Stimulated activated CD4-positive, alpha-beta T cell treated with anti-CD3 and anti-CD28 coated beads, Interleukin-12 subunit alpha, Interleukin-12 subunit beta, amount 100 ng/mL, for 48 hours (primary cell): ENCODE measurements at regions not wholly inside any gene's neighbourhood (a gene's known extent, or its start where the extent isn't known, plus 50 kb on each side); places are given as distances from the start of the nearest gene placed in this dataset.

ENCODE experiments used
- DNase-seq, 3 donors: peaks; one replicate each; pipeline ENCODE4 v3.0.0-alpha.2; 2020; ENCODE audit warnings: low read depth in 2 of 3, low spot score in 1 of 3

DNA sequence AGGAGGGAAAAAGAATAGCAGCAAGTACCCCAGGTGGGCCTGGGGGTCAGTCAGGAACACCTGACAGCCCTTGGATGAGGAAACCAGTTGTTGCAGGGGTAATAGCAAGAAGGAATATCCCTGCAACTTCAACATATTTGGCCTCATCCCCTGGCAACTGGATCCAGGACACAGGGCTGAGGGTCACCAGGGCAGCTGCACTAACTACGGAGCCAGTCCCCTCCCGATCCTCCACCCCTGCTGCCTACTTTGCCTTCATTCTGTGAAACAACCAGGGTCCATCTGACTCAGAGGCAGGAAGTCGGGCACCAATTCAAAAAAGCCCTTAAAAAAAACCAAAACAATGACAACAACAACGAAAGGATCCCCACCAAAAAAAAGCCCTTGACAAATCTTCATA is 52.9 kb downstream of the FRMPD3 start:
- no peak for DNase-seq

- DNase-seq = no peak
Measured at GRCh38 chrX:107504006-107504405, 54.6 kb downstream of the FRMPD3 start.

DNA sequence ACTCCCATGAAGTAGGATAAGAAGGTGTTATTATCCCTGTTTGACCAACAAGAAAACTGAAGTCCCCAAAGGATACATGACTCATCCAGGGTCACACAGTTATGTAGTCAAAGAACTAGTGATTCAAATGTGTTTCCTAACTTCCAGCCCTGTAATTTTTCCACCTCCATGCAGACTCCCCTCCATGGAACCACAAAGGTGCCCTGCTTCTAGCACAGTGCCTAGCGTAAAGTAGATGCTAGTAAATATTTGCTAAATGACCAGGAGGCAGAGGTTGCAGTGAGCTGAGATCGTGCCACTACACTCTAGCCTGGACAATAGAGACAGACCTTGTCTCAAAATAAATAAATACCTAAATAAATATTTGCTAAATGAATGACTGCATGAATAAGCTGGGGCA is 55.8 kb downstream of the FRMPD3 start:
- DNase-seq = no peak

- DNase-seq = no peak
Measured at GRCh38 chrX:107506596-107507031, 57.2 kb downstream of the FRMPD3 start.

DNA sequence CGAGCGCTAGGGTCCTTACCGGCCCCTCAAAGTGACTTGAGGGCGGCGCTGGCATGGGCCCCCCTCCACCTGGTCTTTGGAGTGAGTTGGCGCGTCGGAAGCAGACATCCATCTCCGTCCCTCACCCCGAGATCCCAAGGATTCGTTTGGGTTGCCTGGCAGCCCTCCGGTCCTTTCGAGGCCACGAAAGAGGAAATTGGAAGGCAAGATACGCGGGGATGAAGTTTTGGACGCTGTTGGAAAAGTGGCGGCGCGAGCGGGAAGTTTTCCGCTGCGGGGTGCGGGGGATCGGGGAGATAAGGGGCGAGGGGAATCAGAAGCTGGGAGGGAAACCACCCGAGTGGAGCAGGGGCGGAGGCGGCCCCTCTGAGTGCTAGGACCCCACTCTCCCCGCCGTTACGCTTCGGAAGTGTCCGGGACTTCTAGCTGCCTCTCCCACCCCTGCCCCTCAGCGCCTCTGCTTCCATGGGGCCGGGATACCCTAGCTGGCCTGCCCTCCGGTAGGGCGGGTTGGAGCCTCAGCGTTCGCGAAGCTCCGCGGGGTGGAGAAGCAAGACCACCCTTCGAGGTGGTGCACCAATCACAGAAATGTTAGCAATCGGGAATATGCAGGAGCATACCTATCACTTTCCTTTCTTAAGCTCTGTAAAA is 57.8 kb downstream of the FRMPD3 start:
- DNase-seq = no peak

DNA sequence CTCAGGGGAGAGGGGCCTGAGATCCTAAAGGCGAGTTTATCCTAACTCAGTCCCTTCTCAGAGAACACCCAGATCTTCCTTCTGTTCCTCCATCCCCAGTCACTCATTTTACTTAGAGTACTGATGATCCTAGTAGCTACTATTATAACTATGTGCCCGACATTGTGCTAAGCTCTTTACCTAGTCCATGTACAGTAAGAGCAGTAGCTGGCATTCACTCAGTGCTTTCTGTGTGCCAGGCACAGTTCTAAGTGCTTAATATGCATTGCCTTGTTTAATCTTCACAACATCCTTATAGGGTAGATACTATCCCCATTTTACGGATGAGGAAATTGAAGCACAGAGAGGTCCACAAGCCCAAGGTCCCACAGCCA is 58.3 kb downstream of the FRMPD3 start:
- DNase-seq = no peak

DNA sequence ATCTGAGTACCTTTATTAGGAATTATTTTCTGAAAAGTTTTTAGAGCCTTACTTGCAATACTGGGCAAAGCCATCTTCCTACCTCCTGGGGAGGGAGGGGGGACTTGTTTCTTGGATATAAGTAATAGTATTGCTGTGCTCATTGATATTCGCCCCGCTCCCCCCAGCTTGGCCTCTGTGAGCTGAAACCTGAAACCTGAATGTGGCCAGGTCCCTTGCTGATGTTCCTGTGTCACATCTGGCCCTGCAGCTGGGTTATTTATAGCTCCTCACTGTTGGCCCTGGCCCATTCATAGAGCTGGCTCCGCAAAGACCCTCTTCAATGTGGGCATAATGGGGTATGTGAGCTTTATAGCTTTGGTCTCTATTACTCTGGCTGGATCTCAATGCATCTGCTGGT is 59.5 kb downstream of the FRMPD3 start:
- DNase-seq = no peak

GRCh38 chrX:107514944-107515343 is 65.5 kb downstream of the FRMPD3 start:
- no peak for DNase-seq

DNA sequence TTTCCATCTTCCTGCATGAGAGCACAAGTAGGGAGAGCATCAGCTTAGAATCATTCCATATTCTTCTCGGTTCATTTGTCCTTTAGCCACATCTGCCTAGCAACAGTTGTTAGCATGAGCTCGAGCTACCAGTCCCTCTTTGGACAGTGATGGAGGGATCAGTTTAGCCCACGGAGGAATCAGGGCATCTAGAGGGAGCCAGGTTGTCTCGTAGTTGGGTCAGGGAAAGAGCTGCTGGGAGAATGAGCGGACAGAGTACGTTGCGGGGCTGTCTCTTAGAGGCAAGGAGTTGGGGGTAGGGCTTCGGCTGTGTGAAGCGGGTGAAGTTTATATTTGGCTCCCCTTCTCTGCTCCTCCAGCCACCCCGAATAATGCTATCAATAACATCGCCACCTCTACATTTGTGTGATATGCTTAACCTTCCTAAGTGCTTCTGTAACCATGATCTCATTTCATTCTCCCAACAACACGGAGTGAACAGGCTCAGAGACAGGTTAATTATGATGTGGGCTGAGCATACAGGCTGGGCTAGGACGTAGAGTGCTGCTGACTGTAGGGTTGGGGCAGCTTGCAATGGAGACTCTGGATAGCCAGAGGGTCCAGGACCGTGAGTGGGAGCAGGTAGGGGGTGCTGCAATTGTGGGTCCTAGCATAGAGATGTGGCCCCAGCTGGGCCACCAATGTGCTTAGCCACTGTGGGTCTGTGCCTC is 72.6 kb downstream of the FRMPD3 start:
- DNase-seq = no peak

- DNase-seq = no peak
Measured at GRCh38 chrX:107522901-107523300, 73.4 kb downstream of the FRMPD3 start.

- DNase-seq = no peak
Measured at GRCh38 chrX:107526141-107526540, 76.7 kb downstream of the FRMPD3 start.

GRCh38 chrX:107530141-107530540 is 80.7 kb downstream of the FRMPD3 start:
- no peak for DNase-seq

DNA sequence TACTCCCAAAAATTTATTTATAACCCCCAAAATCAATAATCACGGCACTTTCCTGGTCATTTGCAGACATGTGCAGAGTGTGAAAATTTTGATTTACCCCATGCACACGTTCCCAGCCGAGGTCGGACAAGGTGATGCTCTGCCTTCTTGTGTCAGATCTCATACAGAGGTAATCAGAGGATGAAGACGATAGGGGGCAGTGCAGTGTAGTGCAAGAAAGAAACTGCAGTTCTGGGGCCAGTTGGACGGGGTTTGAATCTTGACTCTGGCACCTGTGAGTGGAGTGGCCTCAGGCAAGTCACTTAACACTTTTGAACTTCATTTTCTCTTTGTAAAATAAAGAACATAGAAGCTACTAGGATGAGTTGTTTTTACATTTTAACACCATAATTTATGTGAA is 88.4 kb downstream of the FRMPD3 start:
- peak; percentile 2 to 51 (median 6) for DNase-seq

GRCh38 chrX:107541244-107541643 is 87.1 kb upstream of the PRPS1 start:
- DNase-seq = no peak

DNA sequence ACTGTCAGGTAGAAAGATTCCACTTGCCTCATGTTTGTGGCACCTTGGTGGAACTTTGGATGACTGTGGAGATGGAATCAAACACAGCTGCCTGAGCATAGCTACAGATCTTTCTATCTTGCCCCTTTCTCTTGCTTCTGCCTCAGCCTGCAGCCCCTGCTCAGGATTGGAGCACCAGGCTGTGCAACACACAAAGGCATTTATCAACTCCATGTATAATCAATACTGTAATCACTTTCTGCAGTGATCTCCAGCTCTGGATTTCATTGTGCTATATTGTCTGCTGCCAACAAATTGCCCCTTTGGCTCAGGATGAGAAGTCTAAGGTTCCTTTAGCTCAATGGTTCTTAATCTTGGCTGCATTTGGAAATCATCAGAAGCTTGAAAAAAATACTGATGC is 86.3 kb upstream of the PRPS1 start:
- DNase-seq = no peak

DNA sequence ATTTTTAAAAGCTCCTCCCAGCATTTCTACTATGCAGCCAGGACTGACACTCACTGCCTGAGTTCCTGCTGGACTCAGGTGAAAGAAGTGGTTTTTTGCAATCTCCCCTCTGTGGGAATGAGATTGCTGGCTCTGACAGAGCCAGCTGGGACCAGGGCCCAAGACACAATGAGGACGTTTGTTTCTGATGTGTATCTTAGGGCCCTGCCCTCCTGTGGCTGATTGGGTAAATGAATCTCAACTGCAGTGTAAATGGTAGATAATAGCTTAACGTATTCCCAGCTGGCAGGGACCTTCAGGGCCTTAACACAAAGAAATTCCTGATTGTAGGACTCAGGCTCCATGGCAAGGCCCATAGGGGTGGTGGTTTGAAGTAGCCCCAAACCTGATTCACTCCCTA is 85.8 kb upstream of the PRPS1 start:
- no peak for DNase-seq

DNA sequence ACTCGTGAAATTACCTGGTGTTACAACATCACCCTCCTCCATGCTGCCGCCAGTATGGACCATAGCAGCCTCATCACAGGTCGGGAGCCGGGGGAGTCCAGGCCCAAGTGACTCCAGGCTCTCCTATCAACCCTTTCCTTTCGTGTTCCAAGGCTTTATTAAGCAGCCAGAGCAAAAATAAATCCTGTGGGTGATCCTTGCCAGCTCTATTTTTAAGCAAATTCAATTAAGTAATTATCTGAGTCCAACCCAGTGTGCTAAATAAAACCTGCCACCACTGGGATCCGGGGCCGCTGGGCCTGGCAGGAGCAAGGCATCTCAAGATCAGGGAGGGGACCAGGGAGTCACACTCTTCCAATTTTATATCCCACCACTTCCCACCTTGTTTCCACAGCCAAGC is 80.7 kb upstream of the PRPS1 start:
- no peak for DNase-seq

GRCh38 chrX:107548775-107549174 is 79.5 kb upstream of the PRPS1 start:
- DNase-seq = no peak

DNA sequence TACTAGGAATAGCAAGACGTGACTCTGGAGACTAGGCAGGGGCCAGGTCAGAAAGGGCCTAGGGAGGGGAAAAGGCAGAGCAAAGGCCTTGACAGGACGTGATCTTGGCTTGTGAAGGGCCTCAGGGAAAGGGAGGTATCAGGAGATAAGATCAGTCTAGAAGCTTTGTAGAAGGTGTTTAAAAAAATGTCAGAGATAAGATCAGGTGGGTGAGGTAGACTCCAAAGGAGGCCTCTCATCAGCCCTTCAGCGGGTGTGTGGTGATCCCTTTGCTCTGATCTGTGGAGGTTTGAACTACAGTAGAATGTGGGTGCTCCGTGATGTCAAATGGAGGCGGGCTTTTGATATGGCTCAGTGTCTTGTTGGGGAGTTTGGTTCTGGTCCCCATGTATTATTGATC is 78.8 kb upstream of the PRPS1 start:
- peak in 1 of 3 donors; percentile 1 for DNase-seq

- no peak for DNase-seq
Measured at GRCh38 chrX:107551546-107551945, 76.8 kb upstream of the PRPS1 start.

GRCh38 chrX:107552930-107553329 is 75.4 kb upstream of the PRPS1 start:
- no peak for DNase-seq

- DNase-seq = no peak
Measured at GRCh38 chrX:107556967-107557366, 71.3 kb upstream of the PRPS1 start.

GRCh38 chrX:107559506-107559905 is 68.8 kb upstream of the PRPS1 start:
- no peak for DNase-seq
